ENCODE measurements at regions not wholly inside any gene's neighbourhood (a gene's known extent, or its start where the extent isn't known, plus 50 kb on each side); places are given as distances from the start of the nearest gene placed in this dataset.

DNA sequence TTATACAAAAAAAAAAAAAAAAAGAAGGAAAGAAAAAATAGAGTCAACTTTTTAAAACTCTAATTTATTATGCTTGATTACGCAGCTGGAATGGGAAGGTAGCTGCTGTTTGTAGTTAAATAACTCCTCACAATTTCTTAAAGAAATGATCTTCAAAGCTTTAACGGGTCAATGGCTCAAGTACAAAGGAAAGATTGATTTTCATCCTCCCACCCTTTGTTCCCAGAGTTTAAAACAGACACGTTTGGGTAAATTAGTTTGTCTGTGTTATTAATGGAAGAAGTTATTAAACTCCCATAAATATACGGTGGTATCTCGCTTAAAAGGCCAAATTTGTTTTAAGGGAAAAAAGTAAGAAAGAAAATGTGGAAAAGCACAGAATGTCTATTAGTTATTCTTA is 179.3 kb downstream of the EMX2 start:
- TF ChIP-seq, protein P1, sequence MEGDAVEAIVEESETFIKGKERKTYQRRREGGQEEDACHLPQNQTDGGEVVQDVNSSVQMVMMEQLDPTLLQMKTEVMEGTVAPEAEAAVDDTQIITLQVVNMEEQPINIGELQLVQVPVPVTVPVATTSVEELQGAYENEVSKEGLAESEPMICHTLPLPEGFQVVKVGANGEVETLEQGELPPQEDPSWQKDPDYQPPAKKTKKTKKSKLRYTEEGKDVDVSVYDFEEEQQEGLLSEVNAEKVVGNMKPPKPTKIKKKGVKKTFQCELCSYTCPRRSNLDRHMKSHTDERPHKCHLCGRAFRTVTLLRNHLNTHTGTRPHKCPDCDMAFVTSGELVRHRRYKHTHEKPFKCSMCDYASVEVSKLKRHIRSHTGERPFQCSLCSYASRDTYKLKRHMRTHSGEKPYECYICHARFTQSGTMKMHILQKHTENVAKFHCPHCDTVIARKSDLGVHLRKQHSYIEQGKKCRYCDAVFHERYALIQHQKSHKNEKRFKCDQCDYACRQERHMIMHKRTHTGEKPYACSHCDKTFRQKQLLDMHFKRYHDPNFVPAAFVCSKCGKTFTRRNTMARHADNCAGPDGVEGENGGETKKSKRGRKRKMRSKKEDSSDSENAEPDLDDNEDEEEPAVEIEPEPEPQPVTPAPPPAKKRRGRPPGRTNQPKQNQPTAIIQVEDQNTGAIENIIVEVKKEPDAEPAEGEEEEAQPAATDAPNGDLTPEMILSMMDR (IDR thresholded peaks at IDR 0.05; ENCODE audit: insufficient read depth, missing control alignments): no peak
- no peak for DNase-seq (ENCODE audit: insufficient read length, low spot score)
- no peak for FAIRE-seq

DNA sequence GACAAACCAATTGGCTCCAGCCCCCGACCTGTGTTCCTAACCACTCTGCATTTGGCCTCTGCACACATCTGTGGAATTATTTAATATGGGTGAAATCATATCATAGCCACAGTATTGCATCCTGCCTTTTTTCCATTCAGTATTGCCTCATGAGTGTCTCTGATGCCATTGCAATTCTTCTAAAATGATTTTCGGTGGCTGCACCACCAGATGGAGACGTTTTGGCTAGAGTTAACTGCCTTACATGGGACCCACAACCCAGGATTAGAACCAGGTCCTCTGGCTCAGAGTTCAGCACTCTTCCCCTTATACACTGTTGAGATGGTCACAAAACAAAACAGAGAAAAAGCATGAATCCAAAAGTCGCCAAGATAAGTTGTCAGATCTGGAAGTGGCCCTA is 180.8 kb downstream of the EMX2 start:
- DNase-seq (ENCODE audit: insufficient read length, low spot score) (no peak), FAIRE-seq (no peak)
- TF ChIP-seq, protein P1 (IDR thresholded peaks at IDR 0.05; ENCODE audit: insufficient read depth, missing control alignments): no peak

DNA sequence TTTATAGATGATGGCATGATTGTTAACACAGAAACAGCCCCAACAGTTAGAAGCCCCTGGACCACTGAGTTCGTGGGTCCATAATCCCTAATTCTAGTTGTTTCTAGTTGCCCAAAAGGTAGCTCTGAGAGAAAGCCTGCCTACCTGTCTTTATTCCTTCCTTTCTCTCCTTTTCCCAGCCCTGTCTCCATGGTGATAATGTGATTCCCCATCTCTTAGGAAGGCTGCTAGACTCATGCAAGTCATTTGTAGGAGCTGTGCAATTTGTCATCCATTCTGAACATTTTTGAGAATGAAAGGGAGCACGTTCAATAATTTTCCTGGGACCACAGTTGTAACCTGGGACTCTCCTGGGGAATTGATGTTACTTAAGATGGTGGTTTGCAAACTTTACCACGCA is 183.4 kb downstream of the EMX2 start:
- TF ChIP-seq, protein P1 (IDR thresholded peaks at IDR 0.05; ENCODE audit: insufficient read depth, missing control alignments): no peak
- no peak for FAIRE-seq
- no peak for DNase-seq (ENCODE audit: insufficient read length, low spot score)

DNA sequence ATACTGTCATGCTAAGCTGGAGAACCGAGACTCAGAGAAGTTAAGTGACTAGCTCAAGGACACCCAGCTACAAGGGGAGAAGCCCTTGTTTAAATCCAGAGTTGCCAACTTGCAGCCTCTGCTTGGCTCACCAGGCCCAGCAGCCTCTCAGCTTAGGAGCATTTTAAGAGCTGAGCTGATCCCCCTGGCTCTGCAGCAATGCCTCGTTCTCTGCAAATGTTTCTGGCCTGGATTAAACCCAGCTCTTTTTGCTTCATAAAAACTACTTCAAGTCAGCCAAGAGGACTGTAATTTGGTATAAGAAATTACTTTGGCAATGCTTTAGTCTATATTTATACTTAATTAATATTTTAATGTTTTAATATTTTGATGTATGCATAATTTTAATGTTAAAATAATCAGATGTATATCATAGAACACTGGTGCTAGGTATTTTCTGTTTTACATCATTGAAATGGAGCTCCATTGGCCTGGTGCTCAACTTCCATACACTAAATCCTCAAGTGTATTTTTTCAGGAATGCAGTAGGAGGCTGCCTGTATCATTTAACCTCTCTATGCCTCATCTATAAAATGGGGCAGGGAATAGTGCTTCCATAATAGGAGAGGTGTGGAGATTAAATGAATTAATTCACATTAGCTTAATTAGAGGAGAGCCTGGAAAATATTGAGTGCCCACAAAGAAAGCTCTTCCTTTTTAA is 184.2 kb downstream of the EMX2 start:
- DNase-seq (ENCODE audit: insufficient read length, low spot score) (no peak), FAIRE-seq (no peak)
- TF ChIP-seq, protein P1 (IDR thresholded peaks at IDR 0.05; ENCODE audit: insufficient read depth, missing control alignments): no peak

DNA sequence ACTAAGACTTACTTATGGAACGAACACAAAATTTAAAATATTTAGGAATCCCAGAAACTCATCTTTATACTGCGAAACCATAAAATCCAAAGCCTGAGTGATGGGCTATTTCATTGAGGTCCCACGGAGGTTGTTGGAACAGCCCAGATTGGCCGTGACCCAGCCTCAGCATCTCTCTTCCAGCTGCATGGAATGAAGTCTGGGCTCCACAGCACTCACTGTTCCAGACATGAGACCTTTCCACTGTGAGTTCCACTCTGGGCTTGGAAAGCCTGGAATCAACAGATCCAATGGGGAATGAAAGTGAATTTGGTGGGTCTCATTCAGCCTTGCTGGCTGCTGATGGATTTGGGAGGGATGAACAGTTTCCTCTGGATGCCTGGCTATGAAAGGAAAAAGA is 184.9 kb downstream of the EMX2 start:
- no peak for FAIRE-seq
- TF ChIP-seq, protein P1 (IDR thresholded peaks at IDR 0.05; ENCODE audit: insufficient read depth, missing control alignments): no peak
- no peak for DNase-seq (ENCODE audit: insufficient read length, low spot score)

DNA sequence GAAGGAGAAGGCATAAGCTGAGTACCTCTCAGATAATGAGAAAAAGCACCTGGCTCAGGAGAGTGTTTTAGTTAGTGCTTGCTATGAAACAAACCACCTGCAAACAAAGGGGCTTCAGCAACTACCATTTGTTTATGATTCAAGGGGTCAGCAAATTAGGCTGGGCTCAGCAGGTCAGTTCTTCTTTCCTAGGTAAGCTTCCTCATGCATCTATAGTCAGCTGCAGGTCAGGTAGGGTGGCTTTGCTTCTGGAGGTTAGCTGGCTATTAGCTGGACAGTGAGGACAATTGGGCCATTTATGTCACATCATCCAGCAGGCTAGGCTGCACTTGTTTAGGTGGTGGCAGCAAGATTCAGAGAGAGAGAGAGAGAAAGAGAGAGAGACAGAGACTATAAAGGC is 185.5 kb downstream of the EMX2 start:
- FAIRE-seq (no peak), DNase-seq (ENCODE audit: insufficient read length, low spot score) (no peak)
- TF ChIP-seq, protein P1 (IDR thresholded peaks at IDR 0.05; ENCODE audit: insufficient read depth, missing control alignments): no peak

DNA sequence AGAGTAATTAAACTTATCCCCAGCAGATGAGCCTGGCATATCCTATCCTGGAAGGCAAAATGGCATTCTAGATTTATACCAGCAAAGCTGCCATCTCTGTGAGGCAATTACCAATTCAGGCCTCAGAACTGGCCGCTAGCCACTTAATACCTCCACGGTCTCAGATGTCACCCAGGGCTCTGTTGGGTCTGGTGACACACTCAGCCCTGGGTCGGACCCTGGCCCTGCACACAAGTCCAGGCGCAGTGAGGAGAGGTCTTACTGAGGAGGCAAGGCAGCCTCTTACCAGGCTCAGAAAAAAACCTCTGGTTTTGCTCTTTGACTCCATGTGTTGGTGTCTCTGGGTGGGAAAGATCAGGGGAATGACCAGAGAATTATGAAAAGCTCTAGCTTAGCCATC is 186.6 kb downstream of the EMX2 start:
- no peak for FAIRE-seq
- TF ChIP-seq, protein P1 (IDR thresholded peaks at IDR 0.05; ENCODE audit: insufficient read depth, missing control alignments): no peak
- no peak for DNase-seq (ENCODE audit: insufficient read length, low spot score)
